ENCODE measurements at regions not wholly inside any gene's neighbourhood (a gene's known extent, or its start where the extent isn't known, plus 50 kb on each side); places are given as distances from the start of the nearest gene placed in this dataset.
"Not testable (repeated sequence)": the region's sequence is repeated elsewhere in the genome, so short reads cannot be mapped to it uniquely, and the experiment has no call there.

DNA sequence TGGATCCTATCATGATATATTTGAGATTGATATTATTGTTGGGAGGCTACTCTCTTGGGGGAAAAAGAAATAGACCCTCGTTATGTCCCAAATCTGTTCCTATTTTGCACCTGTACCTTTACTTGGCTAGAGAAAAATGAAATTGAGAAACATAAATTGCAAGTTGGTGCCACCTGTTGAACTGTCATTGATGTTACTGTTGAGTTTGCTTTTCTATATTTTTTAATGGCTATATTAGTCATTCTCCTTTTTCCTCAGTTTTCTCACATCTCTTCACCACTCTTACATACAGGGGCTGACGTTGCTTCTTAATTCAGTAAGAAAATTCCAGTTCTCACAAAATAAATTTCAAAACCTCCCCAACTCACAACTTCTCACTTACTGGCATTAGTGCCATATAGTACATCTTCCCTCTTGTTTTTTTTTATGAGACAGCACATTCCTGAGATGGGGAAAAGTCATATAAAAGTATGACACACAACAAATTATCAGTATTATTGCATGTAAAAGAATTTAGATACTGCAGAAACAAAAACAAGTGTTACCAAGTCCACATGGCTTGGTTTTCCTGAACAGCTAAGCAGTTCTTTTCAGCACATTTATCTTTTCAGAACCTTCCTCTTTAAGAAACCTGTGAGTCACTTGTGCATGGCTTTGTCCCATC, 348.3 kb upstream of the DSEL start:
- DNase-seq (ENCODE audit: low spot score), result no peak

DNA sequence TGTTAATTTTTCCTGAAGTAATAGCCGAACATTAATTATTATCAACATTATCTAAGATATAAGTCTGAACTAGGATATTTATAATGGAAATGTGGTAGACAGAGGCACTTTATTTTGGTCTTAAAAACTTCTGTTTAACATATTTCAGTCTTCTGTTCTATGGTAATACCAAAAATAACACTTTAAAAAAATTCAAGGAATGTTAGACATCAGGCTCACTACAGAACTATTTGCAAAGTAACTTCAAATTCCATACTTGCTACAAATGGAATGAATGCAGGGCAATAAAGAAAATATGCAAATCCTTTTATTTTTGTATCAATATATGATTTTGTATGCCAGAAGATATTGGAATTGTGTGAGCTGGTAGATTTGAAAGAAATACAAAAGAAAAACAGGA, 345.5 kb upstream of the DSEL start:
- no peak for DNase-seq (ENCODE audit: low spot score)

DNA sequence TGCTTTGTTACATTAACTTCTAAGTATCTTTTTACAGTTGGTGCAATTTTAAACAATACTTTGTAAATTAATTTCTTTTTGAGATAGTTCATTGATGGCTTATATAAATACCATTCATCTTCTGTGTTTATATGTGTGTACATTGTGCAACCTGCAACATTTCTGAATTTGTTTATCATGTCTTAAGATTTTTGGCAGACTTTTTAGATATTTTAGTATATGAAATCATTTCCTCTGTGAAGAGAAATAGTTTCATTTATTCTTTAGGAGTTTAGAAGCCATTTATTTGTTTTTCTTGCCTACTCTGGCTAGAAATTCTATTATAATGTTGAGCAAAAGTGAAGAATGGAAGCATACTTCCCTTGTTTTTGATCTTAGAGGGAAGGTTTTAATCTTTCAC, 337.8 kb upstream of the DSEL start:
- no peak for DNase-seq (ENCODE audit: low spot score)

DNA sequence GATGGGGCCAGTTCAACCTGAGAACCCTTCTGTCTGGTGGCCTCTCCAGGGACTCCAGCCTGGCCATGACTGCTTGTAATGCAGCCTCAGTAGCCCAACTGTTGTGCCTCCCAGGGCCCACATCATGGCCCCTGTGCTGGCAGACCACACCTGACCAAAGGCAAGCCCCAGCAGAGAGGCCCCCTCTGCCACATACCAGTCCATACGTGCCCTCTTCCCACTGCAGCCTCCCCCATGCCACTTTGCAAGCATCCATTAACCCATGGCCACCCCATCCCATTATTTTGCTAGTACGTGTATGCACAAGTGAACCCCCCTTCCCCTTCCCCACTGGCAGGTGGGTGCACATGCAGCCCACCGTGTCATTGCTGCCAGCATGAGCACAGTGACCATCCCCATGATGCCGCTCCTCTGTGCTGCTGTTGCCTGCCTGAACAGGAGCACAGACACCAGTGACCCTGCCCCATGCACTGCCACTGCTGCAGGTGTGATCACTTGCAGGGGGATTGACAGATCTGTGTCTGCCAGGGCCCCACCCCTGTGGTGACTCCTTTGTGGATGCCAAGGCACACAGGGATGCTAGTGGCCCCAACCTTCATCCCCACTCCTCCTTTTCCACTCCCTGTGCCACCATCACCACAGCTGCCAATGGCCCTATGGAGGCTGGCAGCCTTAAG, 330.0 kb upstream of the DSEL start:
- DNase-seq (ENCODE audit: low spot score), result no peak

- DNase-seq (ENCODE audit: low spot score), result no peak
Measured at GRCh38 chr18:67845035-67845434, 328.5 kb upstream of the DSEL start.

DNA sequence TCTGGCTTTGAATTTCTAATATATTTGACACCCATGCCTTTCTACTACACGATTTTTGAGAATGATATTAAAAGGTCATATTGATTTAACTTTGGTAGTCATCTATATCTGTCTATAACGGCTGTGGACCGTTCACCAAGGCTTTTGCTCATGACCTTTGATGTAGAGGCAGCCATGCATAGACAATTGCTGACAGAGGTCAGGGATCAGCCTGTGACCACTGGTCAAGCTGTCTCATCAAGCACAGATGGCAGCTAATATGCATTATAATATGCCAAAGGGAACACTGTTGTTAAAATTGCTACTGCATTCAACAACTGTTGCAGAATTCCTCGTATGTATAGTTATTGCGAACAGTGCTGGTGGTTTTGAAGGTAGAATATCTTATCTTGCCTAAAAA, 323.9 kb upstream of the DSEL start:
- DNase-seq (ENCODE audit: low spot score), result no peak

- no peak for DNase-seq (ENCODE audit: low spot score)
Measured at GRCh38 chr18:67818432-67818831, 301.9 kb upstream of the DSEL start.

DNA sequence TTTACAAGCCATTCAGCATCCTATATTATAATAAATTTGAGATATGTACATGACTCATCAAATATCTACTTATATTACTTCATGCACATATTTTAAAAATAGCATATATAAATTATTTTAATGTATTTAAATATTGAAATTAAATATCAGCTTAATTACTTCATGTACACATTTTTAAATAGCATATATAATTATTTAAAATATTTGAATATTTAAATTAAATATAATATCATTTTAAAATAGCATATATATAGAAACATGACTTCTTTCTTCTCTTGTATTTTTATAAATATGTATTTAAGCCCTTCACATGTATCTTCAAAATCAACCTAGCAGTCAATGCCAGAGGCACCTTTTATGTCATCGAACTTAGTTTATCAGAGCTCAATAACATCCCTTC, 298.8 kb upstream of the DSEL start:
- no peak for DNase-seq (ENCODE audit: low spot score)

DNA sequence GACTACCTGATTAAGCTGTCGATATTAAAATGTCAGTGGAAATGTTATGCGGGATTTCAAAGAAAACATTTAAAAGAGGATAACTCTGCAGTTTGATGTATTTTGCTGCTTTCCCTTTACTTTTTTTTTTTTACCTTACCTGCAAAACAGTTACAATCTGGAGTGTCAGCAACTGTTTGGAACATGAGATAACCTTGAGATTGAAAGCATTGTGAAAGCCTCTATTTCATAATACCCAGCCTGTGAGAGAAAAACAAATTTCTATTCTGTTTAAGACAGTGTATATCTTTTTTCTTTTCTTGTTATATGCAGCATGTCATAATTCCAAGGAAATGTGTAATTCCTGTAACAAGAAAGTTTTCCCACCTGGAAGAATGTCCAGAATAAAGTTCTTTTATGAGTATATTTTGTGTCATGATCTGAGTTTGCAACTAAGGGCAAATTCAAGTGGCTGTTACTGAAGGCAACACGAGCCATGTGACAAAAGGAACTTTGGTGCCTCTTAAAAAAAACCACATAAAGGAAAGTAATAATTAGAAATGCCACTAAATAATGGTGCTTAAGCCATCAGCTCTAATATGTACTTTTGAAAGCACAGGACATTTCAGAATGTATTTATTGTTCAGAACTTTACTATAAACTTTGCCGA, 297.0 kb upstream of the DSEL start:
- DNase-seq (ENCODE audit: low spot score), result no peak

GRCh38 chr18:67805261-67805660, 288.7 kb upstream of the DSEL start:
- DNase-seq (ENCODE audit: low spot score), result no peak

GRCh38 chr18:67794521-67794920, 278.0 kb upstream of the DSEL start:
- DNase-seq (ENCODE audit: low spot score), result no peak

- DNase-seq (ENCODE audit: low spot score), result no peak
Measured at GRCh38 chr18:67790527-67790926, 274.0 kb upstream of the DSEL start.

GRCh38 chr18:67789165-67789545, 272.6 kb upstream of the DSEL start:
- DNase-seq (ENCODE audit: low spot score), result no peak

GRCh38 chr18:67788310-67789164, 272.0 kb upstream of the DSEL start:
- no peak for DNase-seq (ENCODE audit: low spot score)

GRCh38 chr18:67783196-67783946, 266.9 kb upstream of the DSEL start:
- no peak for DNase-seq (ENCODE audit: low spot score)

DNA sequence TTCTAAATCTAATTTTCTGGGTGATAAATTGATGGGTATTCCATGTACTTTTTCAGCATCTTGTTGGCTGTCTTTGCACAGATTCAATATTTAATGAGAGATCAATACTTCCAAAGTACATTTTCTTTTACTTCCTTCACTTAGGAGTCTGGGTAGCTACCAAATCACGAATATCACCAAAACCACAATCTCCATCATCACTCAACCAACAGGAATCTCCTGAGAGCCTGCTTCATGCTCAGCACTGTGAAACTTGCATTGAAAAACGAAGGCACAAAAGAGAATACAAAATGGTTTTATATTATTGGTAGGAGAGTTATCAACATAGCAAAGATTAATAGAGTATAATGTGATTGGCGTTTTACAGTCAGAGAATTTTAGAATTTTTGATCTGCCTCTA, 261.5 kb upstream of the DSEL start:
- DNase-seq (ENCODE audit: low spot score), result no peak

DNA sequence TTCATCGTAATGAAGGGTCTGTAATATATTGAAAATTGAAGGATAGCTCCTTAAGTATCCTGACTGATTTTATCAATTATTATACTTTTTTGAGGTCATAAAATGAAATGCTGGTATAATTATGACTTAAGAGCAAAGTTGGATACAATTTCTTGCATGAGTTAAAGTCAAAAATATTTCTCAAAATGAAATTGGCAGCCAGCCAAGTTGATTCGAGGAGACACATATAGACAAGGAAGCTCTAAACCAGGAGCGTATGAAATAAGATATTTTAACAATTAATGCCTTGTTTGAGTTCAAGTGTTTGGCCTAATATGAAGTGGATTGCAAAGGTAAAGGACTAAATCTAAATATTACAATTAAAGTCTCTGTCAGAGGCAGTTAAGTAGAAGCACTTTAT, 260.4 kb upstream of the DSEL start:
- DNase-seq (ENCODE audit: low spot score), result no peak

- DNase-seq (ENCODE audit: low spot score), result no peak
Measured at GRCh38 chr18:67771271-67771670, 254.8 kb upstream of the DSEL start.

- no peak for DNase-seq (ENCODE audit: low spot score)
Measured at GRCh38 chr18:67770520-67770919, 254.0 kb upstream of the DSEL start.

DNA sequence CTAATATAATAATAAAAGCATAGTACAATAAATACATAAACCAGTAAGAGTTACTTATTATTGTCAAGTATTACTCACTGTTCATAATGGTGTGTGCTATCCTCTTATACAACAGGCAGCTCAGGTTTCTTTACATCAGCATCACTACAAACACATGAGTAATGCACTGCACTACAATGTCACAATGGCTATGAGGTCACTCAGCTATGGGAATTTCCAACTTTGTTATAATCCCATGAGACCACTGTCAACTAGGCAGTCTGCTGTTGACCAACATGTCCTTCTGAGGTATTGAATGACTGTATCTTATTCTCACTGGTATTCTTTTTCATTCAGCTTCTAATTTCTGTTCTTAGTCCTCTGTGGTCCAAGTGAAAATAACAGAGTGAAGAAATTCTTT, 250.4 kb upstream of the DSEL start:
- no peak for DNase-seq (ENCODE audit: low spot score)

GRCh38 chr18:67752211-67752610, 235.7 kb upstream of the DSEL start:
- DNase-seq (ENCODE audit: low spot score), result not testable (repeated sequence)

DNA sequence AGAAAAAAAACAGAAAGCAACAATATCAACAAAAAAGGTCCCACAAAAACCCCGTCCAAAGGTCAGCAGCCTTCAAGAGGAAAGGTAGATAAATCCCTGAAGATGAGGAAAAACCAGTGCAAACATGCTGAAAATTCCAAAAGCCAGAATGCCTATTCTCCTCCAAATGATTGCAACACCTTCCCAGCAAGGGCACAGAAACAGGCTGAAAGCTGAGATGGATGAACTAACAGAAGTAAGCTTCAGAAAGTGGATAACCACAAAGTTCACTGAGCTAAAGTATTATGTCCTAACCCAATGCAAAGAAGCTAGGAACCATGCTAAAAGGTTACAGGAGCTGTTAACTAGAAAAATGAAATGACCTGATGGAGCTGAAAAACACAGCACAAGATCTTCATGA, 226.4 kb upstream of the DSEL start:
- no peak for DNase-seq (ENCODE audit: low spot score)

Data from globus pallidus (tissue), 1 donor.